DOHH2 (cell line): ENCODE measurements at regions not wholly inside any gene's neighbourhood (a gene's known extent, or its start where the extent isn't known, plus 50 kb on each side); places are given as distances from the start of the nearest gene placed in this dataset.

Source experiments
- H3F3A ChIP-seq: fragments of 200-600 bp; sonication (generic), shearing (Covaris generic); 2 replicates; pipeline ENCODE4 v1.6.0; 2016; ENCODE audit warnings: antibody characterized with exemption, mild to moderate bottlenecking; ENCODE audit not compliant: control insufficient read depth, insufficient read depth
- H3K27ac ChIP-seq: fragments of 200-600 bp; sonication (generic); 2 replicates; pipeline ENCODE4 v1.5.1; 2014; ENCODE audit warnings: low read depth, mild to moderate bottlenecking, low read length, moderate library complexity
- H3K27me3 ChIP-seq: fragments of 200-600 bp; sonication (generic); 2 replicates; pipeline ENCODE4 v1.6.1; 2014; ENCODE audit warnings: mild to moderate bottlenecking, low read length, mixed read lengths; ENCODE audit not compliant: control insufficient read depth
- H3K36me3 ChIP-seq: fragments of 200-600 bp; sonication (generic); 2 replicates; pipeline ENCODE4 v1.6.1; 2014; ENCODE audit warnings: mild to moderate bottlenecking, low read length, moderate library complexity, mixed read lengths; ENCODE audit not compliant: control insufficient read depth
- H3K4me1 ChIP-seq: fragments of 200-600 bp; sonication (generic); 2 replicates; pipeline ENCODE4 v1.6.1; 2014; ENCODE audit warnings: mild to moderate bottlenecking, low read length, mixed read lengths; ENCODE audit not compliant: control insufficient read depth
- H3K4me2 ChIP-seq: fragments of 200-600 bp; sonication (generic); 2 replicates; pipeline ENCODE4 v1.6.0; 2014; ENCODE audit warnings: mild to moderate bottlenecking, low read length, moderate library complexity
- H3K4me3 ChIP-seq: fragments of 200-600 bp; sonication (generic); 2 replicates; pipeline ENCODE4 v1.5.1; 2014; ENCODE audit warnings: mild to moderate bottlenecking, low read length, mixed read lengths
- H3K79me2 ChIP-seq: fragments of 200-600 bp; sonication (generic); 2 replicates; pipeline ENCODE4 v1.6.1; 2014; ENCODE audit warnings: mild to moderate bottlenecking, low read length, mixed read lengths; ENCODE audit not compliant: control insufficient read depth
- H3K9me2 ChIP-seq: fragments of 200-600 bp; sonication (generic); replicated peaks from 2 replicates; pipeline ENCODE4 v1.6.1; 2014; ENCODE audit warnings: mild to moderate bottlenecking, low read length, mixed read lengths; ENCODE audit not compliant: control insufficient read depth
- H3K9me3 ChIP-seq: fragments of 200-600 bp; sonication (generic); 2 replicates; pipeline ENCODE4 v1.6.1; 2014; ENCODE audit warnings: antibody characterized with exemption, low read length, mixed read lengths; ENCODE audit not compliant: control insufficient read depth, insufficient read depth
- H4K20me1 ChIP-seq: fragments of 200-600 bp; sonication (generic); 2 replicates; pipeline ENCODE4 v1.6.0; 2014; ENCODE audit warnings: low read depth, mild to moderate bottlenecking, antibody characterized with exemption, low read length, moderate library complexity; ENCODE audit not compliant: control insufficient read depth, insufficient read depth
- EZH2phosphoT487 ChIP-seq: fragments of 200-600 bp; sonication (generic); IDR thresholded peaks from 2 replicates; pipeline ENCODE4 v1.6.1; 2017; ENCODE audit warnings: borderline replicate concordance, mild to moderate bottlenecking, antibody characterized with exemption, low read length, moderate library complexity, mixed read lengths
- TF ChIP-seq, protein P1 (sequence below): fragments of 200-600 bp; sonication (generic); IDR thresholded peaks from one replicate; pipeline ENCODE4 v1.5.1; 2014; ENCODE audit warnings: antibody characterized with exemption, mild to moderate bottlenecking, low read depth, low read length; ENCODE audit not compliant: poor library complexity, severe bottlenecking

DNA sequence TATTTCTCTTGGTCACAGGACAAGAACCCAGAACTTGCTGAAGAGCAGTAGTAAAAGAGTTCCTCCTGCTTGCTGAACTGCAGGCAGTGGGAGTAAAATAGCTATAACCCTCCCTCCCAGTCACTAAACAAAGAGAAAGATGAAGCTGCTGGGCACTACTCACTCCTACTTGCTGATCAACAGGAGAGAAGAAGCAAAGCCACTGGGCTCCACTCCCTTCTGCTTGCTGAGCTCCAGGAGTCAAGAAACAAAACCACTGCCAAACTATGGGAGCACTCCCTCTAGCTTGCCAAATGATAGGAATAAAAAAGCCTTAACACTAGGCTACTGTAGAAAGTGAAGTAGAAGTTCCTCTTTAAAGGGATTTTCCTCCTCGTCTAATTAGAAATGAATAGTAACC lies 155.3 kb downstream of the RASSF9 start:
- H3K4me3 ChIP-seq, result no peak overlapping the region
- TF ChIP-seq, protein P1, sequence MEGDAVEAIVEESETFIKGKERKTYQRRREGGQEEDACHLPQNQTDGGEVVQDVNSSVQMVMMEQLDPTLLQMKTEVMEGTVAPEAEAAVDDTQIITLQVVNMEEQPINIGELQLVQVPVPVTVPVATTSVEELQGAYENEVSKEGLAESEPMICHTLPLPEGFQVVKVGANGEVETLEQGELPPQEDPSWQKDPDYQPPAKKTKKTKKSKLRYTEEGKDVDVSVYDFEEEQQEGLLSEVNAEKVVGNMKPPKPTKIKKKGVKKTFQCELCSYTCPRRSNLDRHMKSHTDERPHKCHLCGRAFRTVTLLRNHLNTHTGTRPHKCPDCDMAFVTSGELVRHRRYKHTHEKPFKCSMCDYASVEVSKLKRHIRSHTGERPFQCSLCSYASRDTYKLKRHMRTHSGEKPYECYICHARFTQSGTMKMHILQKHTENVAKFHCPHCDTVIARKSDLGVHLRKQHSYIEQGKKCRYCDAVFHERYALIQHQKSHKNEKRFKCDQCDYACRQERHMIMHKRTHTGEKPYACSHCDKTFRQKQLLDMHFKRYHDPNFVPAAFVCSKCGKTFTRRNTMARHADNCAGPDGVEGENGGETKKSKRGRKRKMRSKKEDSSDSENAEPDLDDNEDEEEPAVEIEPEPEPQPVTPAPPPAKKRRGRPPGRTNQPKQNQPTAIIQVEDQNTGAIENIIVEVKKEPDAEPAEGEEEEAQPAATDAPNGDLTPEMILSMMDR, result no peak
- no peak for TF ChIP-seq EZH2phosphoT487
- no peaks in the 10 kb centered on the region for H3F3A ChIP-seq
- no peaks in the 10 kb centered on the region for H3K4me1 ChIP-seq
- no peaks in the 10 kb centered on the region for H3K9me2 ChIP-seq
- no peak overlapping the region for H3K27ac ChIP-seq
- H4K20me1 ChIP-seq, result no peaks in the 10 kb centered on the region
- no peaks in the 10 kb centered on the region for H3K36me3 ChIP-seq
- H3K79me2 ChIP-seq, result no peaks in the 10 kb centered on the region
- no peak overlapping the region for H3K4me2 ChIP-seq
- no peaks in the 10 kb centered on the region for H3K27me3 ChIP-seq
- H3K9me3 ChIP-seq, result peaks cover 3% of the 10 kb centered on the region; the same call in 1 of the 2 replicates

DNA sequence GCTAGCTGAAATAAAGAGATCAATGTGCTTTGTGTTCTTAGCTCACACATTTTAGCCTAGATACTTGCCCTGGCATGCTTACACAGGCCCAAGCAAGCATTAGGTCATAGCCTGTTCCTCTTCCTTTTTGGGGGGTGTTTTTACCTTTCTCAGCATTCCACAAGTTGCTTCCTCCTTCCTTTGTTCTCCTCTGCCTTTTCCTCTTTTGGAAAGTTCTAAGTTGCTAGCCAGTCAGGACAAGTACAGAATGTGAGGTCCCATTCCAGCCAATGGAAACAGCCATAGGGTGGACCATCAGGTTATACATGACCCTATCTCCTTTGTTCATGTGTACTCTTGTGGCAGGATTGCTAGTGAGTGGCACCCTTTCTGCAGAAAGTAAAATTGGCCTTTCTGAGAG lies 154.9 kb downstream of the RASSF9 start:
- H3K4me1 ChIP-seq, result no peaks in the 10 kb centered on the region
- no peak overlapping the region for H3K4me2 ChIP-seq
- no peaks in the 10 kb centered on the region for H3K27me3 ChIP-seq
- no peak overlapping the region for H3K27ac ChIP-seq
- H3K79me2 ChIP-seq, result no peaks in the 10 kb centered on the region
- H3K4me3 ChIP-seq, result no peak overlapping the region
- H3K9me2 ChIP-seq, result no peaks in the 10 kb centered on the region
- H3K36me3 ChIP-seq, result no peaks in the 10 kb centered on the region
- peaks cover 3% of the 10 kb centered on the region; the same call in 1 of the 2 replicates for H3K9me3 ChIP-seq
- H3F3A ChIP-seq, result no peaks in the 10 kb centered on the region
- no peaks in the 10 kb centered on the region for H4K20me1 ChIP-seq
- TF ChIP-seq EZH2phosphoT487, result no peak
- TF ChIP-seq, protein P1, result no peak

DNA sequence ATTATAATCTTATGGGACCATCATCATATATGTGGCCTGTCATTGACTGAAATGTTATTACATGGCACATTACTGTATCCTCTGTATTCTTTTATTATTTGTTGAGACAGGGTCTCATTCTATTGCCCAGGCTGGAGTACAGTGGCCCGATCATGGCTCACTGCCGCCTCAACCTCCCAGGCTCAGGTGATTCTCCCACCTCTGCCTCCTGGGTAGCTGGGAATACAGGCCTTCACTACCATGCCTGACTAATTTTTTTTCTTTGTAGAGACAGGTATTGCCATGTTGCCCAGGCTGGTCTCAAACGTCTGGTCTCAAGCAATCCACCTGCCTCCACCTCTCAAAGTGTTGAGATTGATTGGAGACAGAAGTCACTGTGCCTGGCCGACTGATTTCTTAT lies 153.2 kb downstream of the RASSF9 start:
- H3K4me1 ChIP-seq, result no peaks in the 10 kb centered on the region
- H3F3A ChIP-seq, result no peaks in the 10 kb centered on the region
- H3K4me3 ChIP-seq, result no peak overlapping the region
- no peak overlapping the region for H3K4me2 ChIP-seq
- TF ChIP-seq EZH2phosphoT487, result no peak
- no peaks in the 10 kb centered on the region for H3K9me2 ChIP-seq
- H3K9me3 ChIP-seq, result peaks cover 3% of the 10 kb centered on the region; the same call in 1 of the 2 replicates
- no peak overlapping the region for H3K27ac ChIP-seq
- no peaks in the 10 kb centered on the region for H4K20me1 ChIP-seq
- H3K79me2 ChIP-seq, result no peaks in the 10 kb centered on the region
- H3K36me3 ChIP-seq, result no peaks in the 10 kb centered on the region
- H3K27me3 ChIP-seq, result no peaks in the 10 kb centered on the region

DNA sequence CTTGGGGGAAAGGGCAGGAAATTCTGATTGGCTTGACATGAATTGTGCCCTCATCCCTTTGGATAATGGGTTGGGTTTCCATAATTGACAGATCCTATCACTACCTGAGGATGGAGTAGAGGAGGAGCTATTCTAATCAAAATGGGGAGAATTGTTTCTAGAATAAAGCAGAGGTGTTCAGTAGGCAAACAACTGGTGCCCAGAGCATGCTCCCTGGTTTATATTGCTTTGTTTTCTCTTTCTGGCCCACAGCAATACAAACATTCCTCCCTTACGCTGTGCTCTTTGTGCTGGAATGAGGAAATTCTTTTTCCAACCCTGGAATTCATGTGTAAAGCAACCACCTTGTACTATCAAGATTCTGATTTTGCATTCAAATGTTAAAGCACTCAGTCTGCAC lies 147.4 kb downstream of the RASSF9 start:
- Histone ChIP-seq H3K4me2 (no peak overlapping the region), H3K4me1 (no peaks in the 10 kb centered on the region), H3K27ac (no peak overlapping the region), H3K79me2 (no peaks in the 10 kb centered on the region), H3F3A (no peaks in the 10 kb centered on the region), H3K36me3 (no peaks in the 10 kb centered on the region), H3K27me3 (no peaks in the 10 kb centered on the region), H3K9me3 (no peaks in the 10 kb centered on the region), H3K4me3 (no peak overlapping the region), H4K20me1 (no peaks in the 10 kb centered on the region), H3K9me2 (no peaks in the 10 kb centered on the region)
- no peak for TF ChIP-seq EZH2phosphoT487
- TF ChIP-seq, protein P1, result no peak
